ENCODE measurements at regions not wholly inside any gene's neighbourhood (a gene's known extent, or its start where the extent isn't known, plus 50 kb on each side); places are given as distances from the start of the nearest gene placed in this dataset.

DNA sequence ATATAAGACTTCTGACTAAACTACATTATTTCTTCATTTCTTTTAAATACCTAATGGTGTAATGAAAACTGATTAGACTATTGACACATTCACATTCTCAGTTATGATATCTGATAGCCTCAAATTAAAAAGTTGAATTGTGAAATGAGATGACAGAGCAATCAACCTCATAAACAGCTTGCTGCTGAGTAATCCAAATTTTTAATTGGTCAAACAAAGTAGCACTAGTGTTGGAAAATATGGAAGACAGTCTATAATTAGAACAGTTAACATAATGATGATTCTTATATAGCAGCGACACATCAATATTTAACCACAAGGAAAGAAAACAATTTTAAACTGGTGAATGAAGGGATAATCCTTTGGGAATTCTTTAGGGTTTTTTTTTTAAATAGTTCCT is 91.9 kb upstream of the LRP1B start:
- TF ChIP-seq, protein P1, sequence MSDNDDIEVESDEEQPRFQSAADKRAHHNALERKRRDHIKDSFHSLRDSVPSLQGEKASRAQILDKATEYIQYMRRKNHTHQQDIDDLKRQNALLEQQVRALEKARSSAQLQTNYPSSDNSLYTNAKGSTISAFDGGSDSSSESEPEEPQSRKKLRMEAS (IDR thresholded peaks at IDR 0.05; ENCODE audit: insufficient read depth, insufficient read length): no peak
- TF ChIP-seq, protein P2, sequence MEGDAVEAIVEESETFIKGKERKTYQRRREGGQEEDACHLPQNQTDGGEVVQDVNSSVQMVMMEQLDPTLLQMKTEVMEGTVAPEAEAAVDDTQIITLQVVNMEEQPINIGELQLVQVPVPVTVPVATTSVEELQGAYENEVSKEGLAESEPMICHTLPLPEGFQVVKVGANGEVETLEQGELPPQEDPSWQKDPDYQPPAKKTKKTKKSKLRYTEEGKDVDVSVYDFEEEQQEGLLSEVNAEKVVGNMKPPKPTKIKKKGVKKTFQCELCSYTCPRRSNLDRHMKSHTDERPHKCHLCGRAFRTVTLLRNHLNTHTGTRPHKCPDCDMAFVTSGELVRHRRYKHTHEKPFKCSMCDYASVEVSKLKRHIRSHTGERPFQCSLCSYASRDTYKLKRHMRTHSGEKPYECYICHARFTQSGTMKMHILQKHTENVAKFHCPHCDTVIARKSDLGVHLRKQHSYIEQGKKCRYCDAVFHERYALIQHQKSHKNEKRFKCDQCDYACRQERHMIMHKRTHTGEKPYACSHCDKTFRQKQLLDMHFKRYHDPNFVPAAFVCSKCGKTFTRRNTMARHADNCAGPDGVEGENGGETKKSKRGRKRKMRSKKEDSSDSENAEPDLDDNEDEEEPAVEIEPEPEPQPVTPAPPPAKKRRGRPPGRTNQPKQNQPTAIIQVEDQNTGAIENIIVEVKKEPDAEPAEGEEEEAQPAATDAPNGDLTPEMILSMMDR (IDR thresholded peaks at IDR 0.05; ENCODE audit: extremely low read depth in 1 of 2, insufficient read depth in 1 of 2, low read depth in 1 of 2, low read length in 2 of 2): no peak
- TF ChIP-seq POLR2A (IDR thresholded peaks at IDR 0.05; ENCODE audit: low read depth, low read length): no peak

Measured in endothelial cell of umbilical vein (primary cell).